BJ (cell line): ENCODE measurements at regions not wholly inside any gene's neighbourhood (a gene's known extent, or its start where the extent isn't known, plus 50 kb on each side); places are given as distances from the start of the nearest gene placed in this dataset.

ENCODE experiments used
- CTCF ChIA-PET: fragments of 350-600 bp; formaldehyde crosslinking; extraction: SDS; loops from one replicate; lab custom pipeline; 2021; ENCODE audit warnings: antibody characterized with exemption, inconsistent platforms; lab: Yijun Ruan, JAX
- POLR2A ChIA-PET: fragments of 300-600 bp; sonication (Branson Sonifier 250); formaldehyde crosslinking; extraction: SDS; loops from one replicate; lab custom pipeline; 2021; ENCODE audit warnings: antibody characterized with exemption; lab: Charles Lee
- DNase-seq: peaks from one replicate; pipeline ENCODE4 v3.0.0-alpha.2; 2011; ENCODE audit warnings: low read depth
- H3K27me3 ChIP-seq: 2 replicates; pipeline ENCODE4 v1.6.0; 2011; ENCODE audit warnings: low read length; ENCODE audit not compliant: control insufficient read depth, insufficient read depth
- H3K36me3 ChIP-seq: 2 replicates; pipeline ENCODE4 v1.5.1; 2011; ENCODE audit warnings: low read length; ENCODE audit not compliant: control insufficient read depth, insufficient read depth
- H3K4me3 ChIP-seq: 2 replicates; pipeline ENCODE4 v1.5.1; 2011; ENCODE audit warnings: low read depth, mild to moderate bottlenecking, control low read depth, low read length
- CTCF ChIP-seq: IDR thresholded peaks from 2 replicates; pipeline ENCODE4 v1.5.1; 2011; ENCODE audit warnings: low read depth, mild to moderate bottlenecking, control low read depth, inconsistent platforms, low read length, moderate library complexity; ENCODE audit not compliant: insufficient read depth

- CTCF ChIA-PET = interaction anchor here (0.6 to 1.3 kb wide), 2 partner anchors 8 to 10 kb away, joined by 3 read pairs; no protein-coding TSS in a partner anchor
- POLR2A ChIA-PET = no interaction called here
Measured at GRCh38 chr2:234592541-234592940, 95.7 kb upstream of the ARL4C start.

GRCh38 chr2:234590076-234590475 lies 93.2 kb upstream of the ARL4C start:
- no peak for TF ChIP-seq CTCF
- DNase-seq = no peak
- H3K36me3 ChIP-seq = no peaks in the 10 kb centered on the region
- ChIA-PET POLR2A (no interaction called here), CTCF (no interaction called here)
- H3K27me3 ChIP-seq = no peaks in the 10 kb centered on the region
- no peak overlapping the region for H3K4me3 ChIP-seq

More at GRCh38 chr2:234592541-234592940, 95.7 kb upstream of the ARL4C start:
- DNase-seq = no peak
- H3K27me3 ChIP-seq = no peaks in the 10 kb centered on the region
- TF ChIP-seq CTCF = no peak
- no peaks in the 10 kb centered on the region for H3K36me3 ChIP-seq
- no peak overlapping the region for H3K4me3 ChIP-seq

DNA sequence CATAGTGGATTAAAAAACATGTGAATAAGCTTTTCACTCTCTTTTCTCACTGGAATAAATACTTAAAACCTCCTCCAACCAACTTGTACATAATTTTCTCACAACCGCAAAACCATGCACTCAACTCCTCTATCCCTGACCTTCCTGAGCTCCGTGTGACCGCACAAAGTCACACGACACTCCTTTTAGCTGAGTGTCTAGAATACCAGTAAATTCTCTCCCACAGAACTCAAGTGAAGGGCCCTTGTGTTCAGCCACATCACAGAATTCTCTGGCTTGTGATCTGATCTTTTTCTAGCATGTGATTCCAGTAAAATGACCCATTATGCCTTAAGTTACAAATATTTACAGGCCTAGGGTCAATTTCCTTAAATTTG lies 91.2 kb upstream of the ARL4C start:
- ChIA-PET CTCF (interaction anchor here (1.4 kb wide), 1 partner anchor 43 kb away, joined by 4 read pairs; no protein-coding TSS in a partner anchor), POLR2A (no interaction called here)
- Histone ChIP-seq H3K27me3 (no peaks in the 10 kb centered on the region), H3K36me3 (no peaks in the 10 kb centered on the region), H3K4me3 (no peak overlapping the region)
- TF ChIP-seq CTCF = no peak
- DNase-seq = no peak

DNA sequence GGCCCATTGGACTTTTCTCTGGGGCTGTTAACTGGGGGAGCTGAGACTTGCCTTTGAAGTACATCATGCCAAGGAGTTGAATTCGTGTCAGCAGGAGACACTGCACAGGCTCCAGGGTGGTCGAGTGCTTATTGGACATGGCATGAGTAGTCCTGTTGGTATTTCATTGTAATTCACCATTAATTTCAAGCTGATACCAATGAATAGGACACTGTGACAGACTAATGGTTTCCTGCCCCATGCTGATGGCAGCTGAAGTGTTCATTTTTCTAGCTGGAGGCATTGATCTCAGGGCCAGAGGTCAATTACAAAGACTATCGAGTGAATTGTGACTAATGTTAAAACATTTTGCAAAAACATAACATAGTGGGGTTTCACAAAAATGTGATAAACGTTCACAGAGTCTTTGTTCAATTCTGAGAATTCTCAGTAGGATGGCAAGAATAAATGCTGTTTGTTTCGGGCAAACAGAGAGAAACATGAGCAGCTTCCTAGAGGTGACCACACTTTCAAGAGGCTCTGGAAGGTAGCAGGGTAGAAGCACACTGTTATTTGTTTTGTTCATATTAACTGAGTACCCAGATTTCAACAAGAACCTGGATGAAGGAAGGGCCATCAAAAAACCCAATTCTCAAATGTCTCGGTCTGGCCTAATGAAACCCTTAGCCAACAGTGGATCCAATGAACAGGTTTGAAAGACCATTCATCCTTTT lies 90.6 kb upstream of the ARL4C start:
- Histone ChIP-seq H3K4me3 (no peak overlapping the region), H3K36me3 (no peaks in the 10 kb centered on the region), H3K27me3 (no peaks in the 10 kb centered on the region)
- no peak for TF ChIP-seq CTCF
- CTCF ChIA-PET = interaction anchor here (1.0 to 1.4 kb wide), 2 partner anchors 42 to 293 kb away, joined by 3 to 4 read pairs; no protein-coding TSS in a partner anchor
- POLR2A ChIA-PET = no interaction called here
- DNase-seq = no peak

- H3K36me3 ChIP-seq = no peaks in the 10 kb centered on the region
- no peak for TF ChIP-seq CTCF
- H3K4me3 ChIP-seq = no peak overlapping the region
- CTCF ChIA-PET = interaction anchor here (1.1 kb wide), 1 partner anchor 12 kb away, joined by 3 read pairs; no protein-coding TSS in a partner anchor
- H3K27me3 ChIP-seq = no peaks in the 10 kb centered on the region
- DNase-seq = no peak
- POLR2A ChIA-PET = interaction anchor here (0.7 kb wide), 2 partner anchors 27 to 544 kb away, joined by 3 read pairs; no protein-coding TSS in a partner anchor
Measured at GRCh38 chr2:234583331-234583730, 86.5 kb upstream of the ARL4C start.
